A549 (cell line): ENCODE measurements at regions not wholly inside any gene's neighbourhood (a gene's known extent, or its start where the extent isn't known, plus 50 kb on each side); places are given as distances from the start of the nearest gene placed in this dataset.

ENCODE experiments used
- BCL3 ChIP-seq: fragments of >200 bp; sonication (Bioruptor Twin); formaldehyde crosslinking; IDR thresholded peaks from 3 replicates; pipeline ENCODE4 v1.6.1; 2016
- CHD2 ChIP-seq: fragments of 150-350 bp; IDR thresholded peaks from 2 replicates; pipeline ENCODE4 v1.6.1; 2014; ENCODE audit warnings: low read length; ENCODE audit not compliant: partially characterized antibody
- CTCF ChIP-seq: fragments of >200 bp; sonication (Bioruptor Twin); formaldehyde crosslinking; IDR thresholded peaks from 3 replicates; pipeline ENCODE4 v1.5.1; 2016
- EP300 ChIP-seq, 2 experiments: fragments of >200 bp; sonication (Bioruptor Twin); formaldehyde crosslinking; IDR thresholded peaks; 2 replicates in 1 of 2; 3 replicates in 1 of 2; pipeline ENCODE4 v1.6.1; 2016 to 2017
- FOSL2 ChIP-seq, 2 experiments: fragments of 450-650 bp in 1 of 2; fragments of >200 bp in 1 of 2; sonication (Bioruptor Twin) in 1 of 2; formaldehyde crosslinking; IDR thresholded peaks; 2 replicates each; pipeline versions ENCODE4 v1.5.0 to v1.6.1; 2016 to 2020; ENCODE audit warnings: mild to moderate bottlenecking in 1 of 2, moderate library complexity in 1 of 2
- KDM5A ChIP-seq: fragments of 200-600 bp; sonication (generic); IDR thresholded peaks from 2 replicates; pipeline ENCODE4 v1.6.1; 2016; ENCODE audit warnings: antibody characterized with exemption, mild to moderate bottlenecking
- NFE2L2 ChIP-seq: fragments of 150-350 bp; conservative IDR thresholded peaks from 2 replicates; pipeline ENCODE4 v1.6.1; 2014; ENCODE audit warnings: low read length
- NR3C1 ChIP-seq: fragments of >200 bp; sonication (Bioruptor Twin); formaldehyde crosslinking; IDR thresholded peaks from 3 replicates; pipeline ENCODE4 v1.6.1; 2017
- PBX3 ChIP-seq: IDR thresholded peaks from 2 replicates; pipeline ENCODE4 v1.6.1; 2012
- POLR2A ChIP-seq: IDR thresholded peaks from 2 replicates; pipeline ENCODE4 v1.6.1; 2012; ENCODE audit warnings: mild to moderate bottlenecking, low read length
- POLR2AphosphoS2 ChIP-seq: conservative IDR thresholded peaks from 2 replicates; pipeline ENCODE4 v1.6.1; 2012; ENCODE audit warnings: low read length, improper control_type of control experiment, inconsistent platforms
- RAD21 ChIP-seq, 2 experiments: fragments of >200 bp in 1 of 2; sonication (Bioruptor Twin) in 1 of 2; formaldehyde crosslinking in 1 of 2; IDR thresholded peaks in 1 of 2; conservative IDR thresholded peaks in 1 of 2; 2 replicates in 1 of 2; 3 replicates in 1 of 2; pipeline ENCODE4 v1.6.1; 2012 to 2018; ENCODE audit warnings: inconsistent platforms in 1 of 2
- RFX5 ChIP-seq: fragments of 450-650 bp; IDR thresholded peaks from 2 replicates; pipeline ENCODE4 v1.7.1; 2014; ENCODE audit warnings: antibody characterized with exemption, mild to moderate bottlenecking, moderate library complexity
- USF2 ChIP-seq: fragments of 450-650 bp; IDR thresholded peaks from 2 replicates; pipeline ENCODE4 v1.6.1; 2014; ENCODE audit warnings: antibody characterized with exemption

GRCh38 chr18:45167631-45168280 is 447.5 kb upstream of the SLC14A2 start:
- no peak for TF ChIP-seq KDM5A
- no peak for TF ChIP-seq CTCF
- no peak for TF ChIP-seq FOSL2 (IDR thresholded peaks at IDR 0.05)
- no peak for TF ChIP-seq FOSL2 (CRISPR knock-in tag; IDR thresholded peaks at IDR 0.05)
- no peak for TF ChIP-seq POLR2A
- no peak for TF ChIP-seq RFX5
- no peak for TF ChIP-seq PBX3
- no peak for TF ChIP-seq NFE2L2
- no peak for TF ChIP-seq BCL3
- no peak for TF ChIP-seq POLR2AphosphoS2
- TF ChIP-seq USF2, result no peak
- no peak for TF ChIP-seq RAD21 (conservative IDR thresholded peaks at IDR 0.05 in 1 of 2, IDR thresholded peaks at IDR 0.05 in 1 of 2)
- no peak for TF ChIP-seq NR3C1
- no peak for TF ChIP-seq EP300 (IDR thresholded peaks at IDR 0.05)
- TF ChIP-seq CHD2, result no peak
